Daoy (cell line): ENCODE measurements at regions not wholly inside any gene's neighbourhood (a gene's known extent, or its start where the extent isn't known, plus 50 kb on each side); places are given as distances from the start of the nearest gene placed in this dataset.

Source experiments
- DNase-seq: peaks from one replicate; pipeline ENCODE4 v3.0.0-alpha.2; 2015; ENCODE audit warnings: low read depth

DNA sequence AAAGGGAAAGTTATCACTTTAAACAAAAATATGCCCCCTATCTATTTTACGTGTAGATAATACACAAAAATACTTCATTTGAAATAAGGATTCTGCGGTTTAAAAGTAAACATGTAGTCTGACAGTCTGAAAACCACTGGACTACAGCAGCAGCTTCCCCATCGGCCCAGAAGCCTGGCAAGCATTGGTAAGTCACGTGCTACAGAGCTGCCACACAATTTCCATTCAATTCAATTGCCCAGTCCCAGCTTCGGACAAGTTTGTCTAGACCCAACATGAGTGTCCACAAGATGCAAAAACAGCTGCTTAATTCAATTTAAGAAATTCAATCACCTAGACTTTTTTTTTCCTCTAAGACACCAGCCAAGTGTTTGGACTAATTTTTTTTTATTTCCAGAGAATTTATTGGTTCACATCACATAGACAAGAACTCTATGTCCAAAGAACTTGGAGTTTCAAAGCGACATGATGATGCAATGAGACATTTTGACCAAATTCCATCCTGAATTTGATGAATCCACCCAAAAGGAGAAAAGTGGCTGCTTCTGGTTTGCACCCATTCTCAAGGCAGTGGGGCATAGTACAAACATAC lies 458.9 kb downstream of the COG6 start:
- DNase-seq, result no peak

DNA sequence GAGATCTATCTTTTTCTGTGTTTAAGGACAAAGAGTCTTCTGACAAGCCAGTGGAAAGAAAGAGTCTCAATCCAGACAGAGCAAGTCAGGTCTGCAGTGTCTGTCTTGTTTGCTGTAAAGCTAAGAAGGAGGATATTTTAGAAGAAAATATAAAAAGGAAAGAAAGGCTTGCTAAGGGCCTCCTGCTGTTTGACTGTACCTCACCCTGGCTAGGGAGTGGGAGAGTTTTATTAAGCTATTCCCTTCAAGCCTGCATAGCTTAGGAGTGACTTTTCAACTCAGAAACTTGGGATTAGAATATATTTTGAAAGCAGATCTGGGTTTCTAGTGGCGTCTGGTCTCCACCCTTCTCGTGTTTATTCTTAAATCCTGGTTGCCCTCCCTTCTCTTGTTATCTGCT lies 460.0 kb downstream of the COG6 start:
- no peak for DNase-seq

DNA sequence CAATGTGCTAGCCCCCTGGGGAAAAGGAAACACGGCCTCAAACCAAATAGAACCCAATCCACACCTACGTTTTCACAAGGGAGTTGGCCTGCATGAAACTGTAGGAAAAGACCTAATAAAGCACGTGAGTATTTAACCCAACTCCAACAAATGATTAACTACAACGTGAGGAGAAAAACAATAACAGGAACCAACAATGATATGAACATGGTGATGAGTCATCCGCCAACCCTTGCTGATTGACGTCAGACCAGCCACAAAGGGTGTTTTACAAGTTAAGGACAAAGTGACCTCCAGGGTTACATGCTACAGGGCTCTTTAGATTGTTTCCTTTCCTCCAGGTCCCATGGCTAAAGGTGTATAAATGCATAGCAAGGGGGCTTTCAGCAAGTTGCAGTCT lies 460.5 kb downstream of the COG6 start:
- peak; percentile 73 for DNase-seq

DNA sequence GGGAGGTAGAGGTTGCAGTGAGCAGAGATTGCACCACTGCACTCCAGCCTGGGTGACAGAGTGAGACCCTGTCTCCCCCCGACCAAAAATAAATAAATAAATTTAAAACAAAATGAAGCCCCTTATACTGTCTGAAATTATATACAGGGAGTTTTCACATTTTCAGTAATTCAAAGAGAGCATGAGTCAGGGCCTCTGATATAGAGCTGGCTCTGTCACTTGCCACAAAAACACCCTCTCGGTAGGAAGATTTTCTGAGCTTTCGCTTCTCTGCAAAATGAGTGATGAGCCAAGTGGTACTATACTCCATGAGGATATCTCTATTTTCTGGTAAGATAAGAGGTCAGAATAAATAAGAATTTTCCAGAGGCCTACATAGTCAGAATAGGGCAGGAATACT lies 462.9 kb downstream of the COG6 start:
- no peak for DNase-seq

DNA sequence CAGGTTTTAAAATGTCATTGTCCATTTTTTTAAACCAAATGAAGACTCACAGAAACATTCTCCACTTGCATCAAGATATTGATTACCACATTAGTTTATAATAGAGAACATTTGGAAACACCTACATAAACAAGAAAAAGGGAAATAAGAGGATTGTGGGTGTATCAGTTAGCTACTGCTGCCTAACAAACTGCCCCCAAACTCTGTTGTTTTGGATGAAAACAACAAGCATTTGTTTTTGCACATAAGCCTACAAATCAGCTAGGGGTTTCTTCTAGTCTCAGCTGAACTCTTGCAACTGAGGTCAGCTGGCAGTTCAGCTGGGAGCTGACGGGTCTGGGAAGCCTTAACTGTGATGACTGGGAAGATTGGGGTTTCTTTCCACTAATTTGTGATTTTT lies 464.4 kb downstream of the COG6 start:
- DNase-seq, result no peak

DNA sequence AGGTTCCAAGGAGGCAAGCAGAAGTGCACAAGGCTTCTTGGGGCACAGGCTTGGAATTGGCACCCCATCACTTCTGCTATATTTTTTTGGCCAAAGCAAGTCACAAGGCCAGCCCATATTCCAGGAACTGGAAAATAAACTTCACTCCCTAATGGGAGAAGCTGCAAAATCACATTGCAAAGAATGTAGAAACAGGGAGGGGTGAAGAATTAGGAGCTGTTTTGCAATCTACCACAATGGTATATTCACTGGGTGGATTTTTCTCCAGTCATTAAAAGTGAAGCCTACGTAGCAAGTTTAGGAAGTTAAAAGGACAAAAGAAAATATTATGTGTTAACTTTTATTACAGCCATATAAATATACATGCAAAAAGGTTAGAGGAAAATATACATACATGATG lies 464.8 kb downstream of the COG6 start:
- no peak for DNase-seq

DNA sequence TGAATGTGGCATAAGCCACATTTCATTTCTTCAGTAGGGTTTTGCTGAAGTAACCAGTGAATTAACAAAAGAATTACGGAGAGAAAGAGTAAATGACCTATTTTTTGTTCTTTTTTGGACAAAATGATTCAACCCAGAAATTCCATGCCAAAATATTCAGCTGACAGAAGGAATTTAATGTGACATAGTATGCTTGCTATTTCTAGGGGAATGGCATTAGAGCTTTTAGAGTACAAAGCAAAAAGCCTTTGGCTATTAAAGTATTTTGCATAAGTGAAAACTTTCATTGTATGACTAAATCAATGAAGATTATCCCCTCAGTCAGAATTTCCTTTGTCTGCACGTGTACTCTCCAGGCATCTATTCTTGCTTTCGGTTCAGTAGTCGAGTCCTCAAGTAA lies 465.3 kb downstream of the COG6 start:
- DNase-seq, result no peak

DNA sequence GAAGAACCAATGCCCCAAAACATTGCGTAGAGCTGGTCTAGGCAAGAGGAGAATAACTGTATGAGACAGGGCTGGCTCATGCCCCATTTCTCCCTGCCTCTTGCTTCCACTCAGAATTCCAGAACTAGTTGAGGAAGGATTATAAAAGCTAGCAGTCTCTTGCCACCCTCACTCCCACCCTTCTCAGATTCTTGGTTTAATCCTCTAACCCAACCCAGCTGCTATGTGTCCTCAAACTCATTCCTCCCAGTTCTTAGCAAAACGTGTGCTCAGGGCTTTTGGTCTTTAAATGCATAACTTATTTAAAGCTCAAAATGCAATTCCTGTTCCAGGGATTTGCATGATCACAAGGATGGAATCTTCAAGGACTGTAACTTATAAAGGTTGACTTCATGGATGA lies 466.3 kb downstream of the COG6 start:
- no peak for DNase-seq

DNA sequence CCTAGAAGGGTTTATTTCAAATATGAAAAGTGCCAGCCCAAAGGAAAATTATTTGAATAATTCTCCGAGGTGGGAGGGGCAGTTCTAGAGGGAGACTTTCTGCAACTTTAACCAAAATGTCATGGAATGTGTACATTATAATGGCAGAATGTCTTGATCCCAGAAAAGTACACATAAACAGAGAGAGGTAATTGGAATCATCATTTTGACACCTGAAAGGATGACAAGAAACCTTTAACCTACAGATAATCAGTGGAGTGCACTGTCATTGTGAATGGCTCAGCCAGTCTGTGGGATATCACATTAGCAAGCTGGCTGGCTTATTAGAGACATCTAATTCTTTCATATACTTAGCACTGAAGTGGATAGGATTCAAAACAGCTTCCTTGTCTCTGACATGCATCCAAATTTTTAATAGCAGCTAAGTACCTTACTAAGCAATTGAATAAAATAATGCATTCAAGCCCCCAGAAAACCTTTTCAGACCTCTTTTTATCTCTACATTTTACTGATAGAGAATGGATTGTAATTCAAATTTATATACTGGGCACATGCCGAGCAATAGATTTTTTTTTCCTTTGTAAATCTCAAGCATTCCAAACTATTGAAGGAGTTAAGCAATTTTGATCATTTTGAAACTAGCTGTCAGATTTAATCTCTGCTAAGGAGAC lies 468.6 kb downstream of the COG6 start:
- no peak for DNase-seq

DNA sequence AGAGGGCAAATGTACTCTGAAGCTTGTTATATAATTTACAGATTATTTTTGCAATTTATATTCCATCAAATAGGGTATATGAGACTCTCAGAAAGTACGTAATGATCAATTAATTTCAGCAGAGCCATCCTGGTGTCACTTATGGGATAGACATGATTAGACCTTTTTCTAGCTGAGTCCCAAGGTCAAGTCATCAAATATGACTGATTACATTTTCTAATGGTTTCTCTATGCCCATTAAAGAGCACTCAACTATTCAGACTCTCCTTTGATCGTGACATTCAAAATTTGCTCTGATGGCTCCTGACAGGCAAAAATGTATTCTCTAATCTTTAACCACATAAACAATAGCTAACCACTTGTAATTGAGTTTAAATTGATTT lies 469.2 kb downstream of the COG6 start:
- DNase-seq, result no peak

DNA sequence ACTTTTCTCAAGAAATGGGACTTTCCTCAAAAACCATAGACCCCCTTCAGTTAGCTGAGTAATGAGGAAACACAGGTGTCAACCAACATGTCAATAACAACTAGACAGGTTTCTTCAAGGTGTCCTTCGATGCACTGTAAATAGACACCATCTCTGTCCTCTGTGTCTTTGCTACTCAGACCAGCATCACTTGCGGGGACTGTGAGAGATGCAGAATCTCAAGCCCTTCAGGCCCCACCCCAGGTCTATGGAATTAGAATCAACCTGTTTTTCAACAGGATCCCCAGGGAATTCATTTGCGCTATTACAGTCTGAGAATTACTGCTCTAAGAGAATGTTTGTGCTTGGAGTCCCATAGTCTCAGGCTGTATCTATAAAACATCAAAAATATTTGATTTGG lies 469.9 kb downstream of the COG6 start:
- no peak for DNase-seq

DNA sequence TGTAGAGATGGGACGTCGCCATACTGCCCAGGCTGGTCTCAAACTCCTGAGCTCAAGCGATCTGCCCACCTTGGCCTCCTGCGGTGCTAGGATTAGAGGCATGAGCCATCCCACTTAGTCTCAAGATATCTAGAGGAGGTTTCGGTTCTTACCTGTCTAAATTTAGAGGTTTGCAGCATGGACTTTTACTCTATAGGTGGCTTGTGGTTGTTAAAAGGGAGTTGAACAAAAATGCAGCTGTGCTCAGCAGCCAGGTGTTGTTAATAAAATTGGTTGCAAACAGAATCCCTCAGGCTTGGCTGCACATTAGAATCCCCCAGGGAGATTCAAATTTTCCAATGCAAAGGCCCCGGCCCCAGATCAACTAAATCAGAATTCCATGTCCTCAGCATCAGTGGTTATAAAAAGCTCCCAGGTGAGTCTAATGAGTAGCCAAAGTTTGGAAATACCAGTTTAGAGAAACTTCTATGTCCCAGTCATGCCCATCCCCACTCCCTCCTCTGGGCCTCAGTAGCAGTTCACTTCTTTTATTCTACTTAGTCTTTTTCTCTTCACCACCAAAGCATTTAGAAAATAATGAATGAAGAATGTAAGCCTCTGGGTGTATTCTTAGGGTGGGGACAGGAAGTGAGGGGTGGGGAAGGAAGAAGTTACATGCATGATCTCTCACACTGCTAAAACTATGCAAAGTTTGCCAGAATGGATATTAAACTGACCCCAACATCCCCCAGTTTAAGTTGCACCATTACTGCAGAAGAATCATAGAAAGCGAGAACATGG lies 471.0 kb downstream of the COG6 start:
- no peak for DNase-seq

DNA sequence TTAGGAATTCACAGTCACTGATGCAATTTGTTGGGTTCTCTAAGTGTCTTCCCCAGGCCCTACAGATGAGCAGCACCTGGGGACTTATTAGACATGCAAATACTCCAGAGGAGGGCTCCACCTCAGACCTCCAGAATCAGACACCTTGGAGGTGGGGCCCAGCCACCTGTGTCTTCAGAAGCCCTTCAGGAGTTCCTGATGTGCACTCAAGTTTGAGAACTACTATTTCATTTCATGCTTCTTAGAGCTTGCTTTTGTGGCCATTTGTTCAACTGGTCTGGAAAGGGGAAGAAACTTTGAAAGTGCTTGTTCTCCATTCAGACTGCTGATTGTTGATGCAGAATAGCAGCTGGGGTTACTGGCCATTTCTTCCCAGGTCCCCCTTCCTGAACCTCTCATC lies 472.0 kb downstream of the COG6 start:
- DNase-seq, result no peak

DNA sequence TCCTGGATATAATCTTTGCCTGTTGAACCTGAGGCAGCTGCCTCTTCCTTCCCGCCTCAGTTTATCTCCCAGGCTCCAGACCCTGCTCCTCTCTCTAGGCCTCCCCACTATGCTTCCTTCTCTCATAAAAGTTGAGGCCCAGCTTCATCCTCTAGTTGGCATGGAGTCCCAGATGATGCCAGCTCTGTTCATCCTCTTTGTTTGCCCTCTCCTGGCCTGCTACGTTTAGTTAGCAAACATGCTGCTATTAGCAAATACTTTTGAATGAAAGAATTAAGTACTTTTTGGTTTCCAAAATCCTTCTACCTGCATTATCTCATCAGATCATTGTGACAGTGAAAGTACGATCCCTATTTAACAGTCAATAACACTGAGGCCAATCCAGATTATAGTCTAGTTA lies 472.5 kb downstream of the COG6 start:
- DNase-seq, result no peak

DNA sequence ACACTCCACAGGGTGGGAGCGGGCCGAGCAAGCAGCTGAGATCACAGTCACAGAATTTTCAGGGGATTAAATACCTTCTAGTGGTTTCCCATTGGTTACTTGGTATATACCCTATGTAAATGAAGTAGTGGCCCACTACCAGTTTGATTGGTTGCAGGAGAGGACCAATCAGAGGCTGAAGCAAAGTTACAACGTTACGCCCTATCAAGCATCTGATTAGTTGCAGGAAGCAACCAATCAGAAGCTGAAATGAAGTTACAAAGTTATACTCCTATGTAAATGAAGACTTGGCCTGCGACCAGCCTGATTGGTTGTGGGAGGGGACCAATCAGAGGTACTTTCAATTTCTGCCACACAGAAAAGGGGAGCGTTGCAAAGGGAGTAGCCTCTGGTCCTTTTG lies 474.0 kb downstream of the COG6 start:
- no peak for DNase-seq

DNA sequence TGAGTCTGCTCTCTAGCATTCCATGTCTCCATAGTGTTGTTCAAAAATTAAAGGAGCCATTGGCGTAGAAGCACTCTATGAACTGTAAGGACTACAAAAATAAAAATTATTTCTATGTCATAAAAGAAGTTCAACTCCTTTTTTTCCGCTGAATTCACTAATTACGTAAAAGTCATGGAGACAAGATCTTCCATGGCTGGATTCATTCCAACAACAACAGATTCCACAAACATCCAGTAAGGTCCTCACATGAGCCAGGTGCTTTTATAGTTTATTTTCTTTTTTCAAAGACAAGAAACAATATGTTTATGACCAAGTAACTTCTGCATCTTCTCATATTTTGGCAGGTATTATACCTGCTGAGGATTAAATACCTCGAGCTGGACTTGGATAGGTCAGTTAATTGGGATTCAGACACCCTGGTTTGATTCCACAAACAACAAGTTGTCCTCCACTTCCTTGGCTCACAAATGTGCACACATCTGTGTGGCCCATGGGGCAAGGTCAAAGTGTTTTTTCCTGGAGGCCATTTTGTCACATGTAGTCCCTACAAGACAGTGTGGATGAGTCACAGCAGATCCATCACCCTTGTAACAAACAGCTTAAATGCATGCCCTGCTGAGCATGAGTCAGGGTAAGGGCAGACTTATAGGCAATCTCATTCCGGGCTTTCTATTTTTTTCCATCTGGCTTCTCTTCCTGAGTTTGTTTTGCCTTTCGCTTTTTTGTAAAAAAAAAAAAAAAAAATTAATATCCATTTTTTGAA lies 475.6 kb downstream of the COG6 start:
- peak; percentile 69 for DNase-seq

DNA sequence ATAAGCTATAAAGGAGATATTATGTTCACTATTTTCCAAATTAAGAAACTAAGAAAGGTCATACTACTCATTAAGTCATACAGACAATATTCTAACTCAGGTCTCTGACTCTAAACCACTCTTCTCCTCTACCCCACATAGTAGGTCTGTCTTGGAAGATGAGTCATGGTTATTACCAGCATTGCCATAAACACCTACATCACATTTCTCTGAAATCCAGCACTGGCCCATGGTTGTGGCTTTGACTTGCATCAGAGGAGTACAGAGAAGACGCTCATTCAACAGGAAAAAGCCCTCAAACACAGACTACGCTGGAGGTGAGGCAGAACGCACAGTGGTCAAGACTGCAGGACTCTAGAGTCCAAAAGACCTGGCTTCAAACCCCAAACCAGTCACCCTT lies 476.8 kb downstream of the COG6 start:
- no peak for DNase-seq

DNA sequence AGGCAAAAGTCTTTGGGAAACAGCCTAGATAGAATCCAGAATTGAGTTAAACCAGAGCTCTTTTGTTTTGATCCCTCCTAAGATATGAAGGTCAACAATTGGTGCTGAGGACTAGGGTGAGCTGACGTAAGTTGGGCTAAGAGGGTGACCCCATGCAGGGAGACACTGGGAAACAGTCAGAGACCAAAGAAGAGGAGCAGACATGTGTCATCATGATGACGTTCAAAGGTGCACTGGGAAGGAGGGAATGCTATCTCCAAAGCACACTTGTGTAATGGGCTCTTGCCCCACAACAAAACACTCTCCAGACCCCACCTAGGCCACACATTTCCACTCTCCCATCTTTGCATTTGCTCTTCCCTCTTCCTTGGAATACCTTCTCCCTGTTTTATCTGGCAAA lies 481.4 kb downstream of the COG6 start:
- no peak for DNase-seq

DNA sequence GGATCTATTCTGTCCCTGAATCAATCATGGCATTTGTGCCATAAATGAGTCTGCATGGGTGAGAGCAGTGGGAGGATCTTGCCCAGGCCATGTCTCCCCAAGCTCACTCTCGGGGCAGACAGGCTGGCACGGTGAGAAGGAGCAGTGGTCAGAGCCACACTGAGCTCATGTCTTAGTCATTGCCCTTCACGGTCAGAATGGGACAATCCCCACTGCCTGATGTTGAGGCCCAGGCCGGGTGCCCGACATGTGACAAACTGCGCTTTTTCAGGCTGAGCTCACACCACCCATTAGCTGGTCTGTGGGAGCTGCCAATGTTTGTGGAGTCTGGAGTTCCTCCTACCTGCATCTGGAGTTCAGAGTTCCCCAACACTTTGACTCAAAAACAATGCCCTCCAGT lies 481.9 kb downstream of the COG6 start:
- DNase-seq, result no peak

DNA sequence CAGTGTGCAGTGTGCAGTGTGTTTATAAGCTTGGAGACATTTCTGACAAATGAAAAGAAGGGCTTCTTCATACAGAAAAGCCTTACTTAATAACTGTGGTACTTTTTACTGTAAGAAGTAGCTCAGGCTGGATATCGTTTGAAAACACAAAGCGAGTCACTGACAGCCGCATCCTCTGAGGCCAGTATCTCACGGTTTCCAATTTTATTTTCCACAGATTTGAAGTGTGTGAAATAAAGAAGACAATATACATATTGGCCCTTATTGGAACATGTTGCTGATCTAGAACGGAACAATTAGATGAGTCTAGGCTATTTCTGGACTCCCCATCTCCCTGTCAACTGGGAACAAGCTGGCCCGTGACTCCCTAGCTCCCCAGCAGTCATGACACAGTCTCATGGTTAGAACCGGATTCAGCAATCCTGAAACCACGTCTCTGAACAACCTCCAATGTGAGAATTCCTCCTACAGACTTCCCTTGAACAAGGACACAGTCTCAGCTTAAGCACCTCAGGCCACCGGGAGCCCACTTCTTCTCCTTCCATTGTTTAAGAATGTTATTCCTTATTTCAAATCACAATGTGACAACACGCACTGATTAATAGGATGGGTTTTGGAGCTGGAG lies 484.5 kb downstream of the COG6 start:
- DNase-seq, result no peak

DNA sequence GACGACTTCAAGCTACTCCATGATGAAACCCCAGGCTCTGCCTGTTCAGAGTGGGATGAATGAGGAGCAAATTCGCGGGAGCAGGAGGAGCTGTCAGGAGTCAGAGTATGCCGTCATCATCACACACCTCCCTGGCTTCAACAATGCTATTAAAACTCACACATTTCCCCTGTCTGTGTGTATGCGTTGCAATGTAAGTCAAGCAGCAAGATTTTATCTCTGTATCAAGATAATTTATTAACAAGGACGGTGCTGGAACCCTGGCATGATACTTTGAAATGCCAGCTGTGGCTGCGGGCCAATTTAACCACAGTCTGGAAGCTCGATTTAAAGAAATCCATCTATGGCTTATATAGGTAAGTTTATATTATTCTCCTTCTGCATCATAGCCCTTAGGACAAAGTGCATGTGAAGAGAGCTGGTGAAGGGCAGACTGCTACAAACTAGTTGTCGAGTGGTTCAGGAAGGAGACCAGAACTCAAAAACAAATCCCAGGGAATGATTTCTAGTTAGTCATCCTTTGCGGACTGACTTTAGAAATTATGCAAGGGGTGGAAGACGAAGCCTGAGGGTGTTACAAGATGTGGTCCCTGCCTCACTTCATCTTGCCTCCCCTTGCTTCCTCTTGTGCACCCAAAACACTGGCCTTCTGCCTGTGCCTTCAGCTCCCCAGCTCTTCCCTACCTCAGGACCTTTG lies 486.5 kb downstream of the COG6 start:
- DNase-seq, result no peak

DNA sequence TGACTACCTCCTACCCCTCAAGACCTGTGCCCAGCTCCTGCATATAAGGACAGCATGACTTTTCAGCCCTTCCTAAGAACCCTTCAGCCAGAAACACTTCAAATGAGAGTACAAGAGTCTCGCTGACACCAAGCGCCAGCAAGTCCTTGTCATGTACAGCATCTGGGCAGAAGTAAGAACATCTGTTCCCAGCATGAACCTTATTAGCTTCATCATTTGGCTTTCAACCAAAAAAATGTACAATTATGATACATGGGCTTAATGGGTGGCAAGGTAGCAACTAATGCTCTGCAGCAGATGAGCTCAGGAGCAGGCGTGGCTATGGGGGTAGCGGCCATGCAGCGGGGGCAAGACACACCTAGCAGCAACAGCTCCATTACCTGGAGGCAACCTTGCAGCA lies 487.6 kb downstream of the COG6 start:
- no peak for DNase-seq
